IMR-90 (cell line): ENCODE measurements at regions not wholly inside any gene's neighbourhood (a gene's known extent, or its start where the extent isn't known, plus 50 kb on each side); places are given as distances from the start of the nearest gene placed in this dataset.

Experiments
- ATAC-seq: fragments of 200-7000 bp; cut with Tn5 transposase; 2 replicates; pipeline ENCODE4 v1.9.1; 2020; ENCODE audit warnings: low read depth, mild to moderate bottlenecking, moderate library complexity
- BruUV-seq: library from RNA; stranded (reverse); fragments of 400-500 nt; replicated peaks from 2 replicates; lab custom pipeline; 2021; lab: Mats Ljungman, UMichigan
- CTCF ChIA-PET: fragments of 300-600 bp; formaldehyde crosslinking; extraction: SDS; loops from one replicate; lab custom pipeline; 2021; ENCODE audit warnings: antibody characterized with exemption; lab: Yijun Ruan, JAX
- POLR2A ChIA-PET: fragments of 300-600 bp; sonication (Branson Sonifier 250); formaldehyde crosslinking; loops from one replicate; lab custom pipeline; 2022; ENCODE audit warnings: antibody characterized with exemption; ENCODE audit not compliant: unreplicated experiment; lab: Charles Lee
- DNase-seq: peaks from one replicate; pipeline ENCODE4 v3.0.0; 2013
- H2AFZ ChIP-seq: replicated peaks from 2 replicates; pipeline ENCODE3; 2013; ENCODE audit warnings: low read length, mild to moderate bottlenecking; ENCODE audit not compliant: poor library complexity
- H2AK5ac ChIP-seq: 2 replicates; pipeline ENCODE4 v1.6.1; 2013; ENCODE audit warnings: low read depth, low read length, inconsistent platforms
- H2AK9ac ChIP-seq: replicated peaks from 2 replicates; pipeline ENCODE3; 2013; ENCODE audit warnings: mild to moderate bottlenecking, low read depth, low read length, moderate library complexity; ENCODE audit not compliant: poor library complexity
- H2BK120ac ChIP-seq: 2 replicates; pipeline ENCODE4 v1.6.1; 2013; ENCODE audit warnings: low read depth, low read length, inconsistent platforms
- H2BK15ac ChIP-seq: 3 replicates; pipeline ENCODE4 v1.6.1; 2013; ENCODE audit warnings: low read depth, low read length, inconsistent platforms
- H2BK20ac ChIP-seq: 2 replicates; pipeline ENCODE4 v1.6.1; 2013; ENCODE audit warnings: low read depth, mild to moderate bottlenecking, inconsistent platforms, low read length, moderate library complexity
- H2BK5ac ChIP-seq: 2 replicates; pipeline ENCODE4 v1.6.1; 2013; ENCODE audit warnings: mild to moderate bottlenecking, low read depth, low read length, inconsistent platforms; ENCODE audit not compliant: poor library complexity, severe bottlenecking
- H3K14ac ChIP-seq: replicated peaks from 2 replicates; pipeline ENCODE4 v1.6.1; 2013; ENCODE audit warnings: low read depth, low read length, inconsistent platforms
- H3K18ac ChIP-seq: 2 replicates; pipeline ENCODE4 v1.6.1; 2013; ENCODE audit warnings: low read depth, low read length, control low read depth
- H3K23ac ChIP-seq: 2 replicates; pipeline ENCODE4 v1.6.1; 2013; ENCODE audit warnings: low read depth, low read length, inconsistent platforms
- H3K27ac ChIP-seq: 2 replicates; pipeline ENCODE4 v1.5.1; 2013; ENCODE audit warnings: mild to moderate bottlenecking, control low read depth, low read length; ENCODE audit not compliant: insufficient read depth
- H3K27me3 ChIP-seq: 2 replicates; pipeline ENCODE4 v1.6.1; 2013; ENCODE audit warnings: low read length; ENCODE audit not compliant: control insufficient read depth, insufficient read depth
- H3K36me3 ChIP-seq: 2 replicates; pipeline ENCODE4 v1.6.1; 2013; ENCODE audit warnings: low read length, mixed read lengths; ENCODE audit not compliant: control insufficient read depth, insufficient read depth
- H3K4ac ChIP-seq: 2 replicates; pipeline ENCODE4 v1.6.1; 2013; ENCODE audit warnings: low read depth, low read length, inconsistent platforms
- H3K4me1 ChIP-seq: 2 replicates; pipeline ENCODE4 v1.6.1; 2013; ENCODE audit warnings: low read length, mixed read lengths; ENCODE audit not compliant: control insufficient read depth, insufficient read depth
- H3K4me2 ChIP-seq: 2 replicates; pipeline ENCODE4 v1.6.1; 2013; ENCODE audit warnings: low read depth, mild to moderate bottlenecking, control low read depth, low read length, moderate library complexity
- H3K4me3 ChIP-seq: 2 replicates; pipeline ENCODE4 v1.5.1; 2013; ENCODE audit warnings: low read depth, mild to moderate bottlenecking, control low read depth, low read length, moderate library complexity; ENCODE audit not compliant: insufficient read depth
- H3K56ac ChIP-seq: 2 replicates; pipeline ENCODE4 v1.6.1; 2013; ENCODE audit warnings: low read length, inconsistent platforms; ENCODE audit not compliant: insufficient read depth; ENCODE audit errors: extremely low read depth
- H3K79me1 ChIP-seq, 2 experiments: 2 replicates each; pipeline ENCODE4 v1.6.1; 2013; ENCODE audit warnings: low read length in 2 of 2, inconsistent platforms in 1 of 2, low read depth in 1 of 2
- H3K9ac ChIP-seq: 2 replicates; pipeline ENCODE4 v1.6.1; 2013; ENCODE audit warnings: low read depth, low read length, control low read depth
- H3K9me1 ChIP-seq: 2 replicates; pipeline ENCODE4 v1.6.1; 2013; ENCODE audit warnings: low read length, inconsistent platforms; ENCODE audit not compliant: insufficient read depth
- H3K9me3 ChIP-seq: 2 replicates; pipeline ENCODE4 v1.6.1; 2013; ENCODE audit warnings: low read length; ENCODE audit not compliant: control insufficient read depth, insufficient read depth
- H4K20me1 ChIP-seq: 2 replicates; pipeline ENCODE4 v1.6.1; 2013; ENCODE audit warnings: low read length, inconsistent platforms; ENCODE audit not compliant: insufficient read depth
- H4K5ac ChIP-seq: 2 replicates; pipeline ENCODE4 v1.6.1; 2013; ENCODE audit warnings: mild to moderate bottlenecking, low read depth, low read length, control low read depth
- H4K8ac ChIP-seq, 2 experiments: 2 replicates each; pipeline ENCODE4 v1.6.1; 2013; ENCODE audit warnings: low read depth in 2 of 2, low read length in 2 of 2, control low read depth in 1 of 2, inconsistent platforms in 1 of 2
- H4K91ac ChIP-seq: 2 replicates; pipeline ENCODE4 v1.6.1; 2013; ENCODE audit warnings: low read depth, low read length, inconsistent platforms; ENCODE audit not compliant: insufficient read depth
- BHLHE40 ChIP-seq: fragments of 150-350 bp; IDR thresholded peaks from 2 replicates; pipeline ENCODE4 v1.6.1; 2016; ENCODE audit warnings: mild to moderate bottlenecking, low read depth, low read length
- CEBPB ChIP-seq: IDR thresholded peaks from 2 replicates; pipeline ENCODE4 v1.6.1; 2012; ENCODE audit warnings: low read depth, low read length, improper control_type of control experiment
- CHD1 ChIP-seq: IDR thresholded peaks from 2 replicates; pipeline ENCODE4 v1.6.1; 2012; ENCODE audit warnings: low read depth, low read length, improper control_type of control experiment
- CTCF ChIP-seq: conservative IDR thresholded peaks from 2 replicates; pipeline ENCODE4 v1.5.1; 2012; ENCODE audit warnings: mild to moderate bottlenecking, low read depth, low read length, improper control_type of control experiment
- ELK1 ChIP-seq: fragments of 150-350 bp; IDR thresholded peaks from 2 replicates; pipeline ENCODE4 v1.6.1; 2016; ENCODE audit warnings: low read depth, mild to moderate bottlenecking, low read length, moderate library complexity, borderline replicate concordance
- FOS ChIP-seq: fragments of 150-350 bp; IDR thresholded peaks from 2 replicates; pipeline ENCODE4 v1.6.1; 2016; ENCODE audit warnings: low read depth, low read length
- MAZ ChIP-seq: IDR thresholded peaks from 2 replicates; pipeline ENCODE4 v1.6.1; 2012; ENCODE audit warnings: low read depth, mild to moderate bottlenecking, low read length, improper control_type of control experiment, moderate library complexity, borderline replicate concordance
- MXI1 ChIP-seq: IDR thresholded peaks from 2 replicates; pipeline ENCODE4 v1.6.1; 2012; ENCODE audit warnings: low read depth, mild to moderate bottlenecking, low read length, moderate library complexity, borderline replicate concordance
- POLR2A ChIP-seq: IDR thresholded peaks from 2 replicates; pipeline ENCODE4 v1.6.1; 2012; ENCODE audit warnings: mild to moderate bottlenecking, low read depth, low read length
- RAD21 ChIP-seq: IDR thresholded peaks from 2 replicates; pipeline ENCODE4 v1.6.1; 2012; ENCODE audit warnings: low read length, improper control_type of control experiment
- RCOR1 ChIP-seq: IDR thresholded peaks from 2 replicates; pipeline ENCODE4 v1.6.1; 2012; ENCODE audit warnings: mild to moderate bottlenecking, low read length, improper control_type of control experiment; ENCODE audit not compliant: insufficient replicate concordance
- RFX5 ChIP-seq: IDR thresholded peaks from 2 replicates; pipeline ENCODE4 v1.8.0; 2012; ENCODE audit warnings: low read depth, mild to moderate bottlenecking, low read length, moderate library complexity
- SMC3 ChIP-seq: fragments of 150-350 bp; IDR thresholded peaks from 2 replicates; pipeline ENCODE4 v1.6.1; 2016; ENCODE audit warnings: low read depth, mild to moderate bottlenecking, antibody characterized with exemption, low read length, moderate library complexity
- USF2 ChIP-seq: fragments of 150-350 bp; IDR thresholded peaks from 2 replicates; pipeline ENCODE4 v1.6.1; 2017; ENCODE audit warnings: mild to moderate bottlenecking, antibody characterized with exemption, low read length, low read depth
- WGBS, 2 experiments: methylation state at CpG; one replicate each; pipeline versions ENCODE4 v1.1.5 to v1.1.7; 2013; ENCODE audit warnings: missing lambda C conversion rate in 2 of 2; ENCODE audit not compliant: insufficient read length in 1 of 2; ENCODE audit errors: extremely low coverage in 2 of 2; 5-methylcytosine and 5-hydroxymethylcytosine counted together
- dilution Hi-C: fragments of 300-500 bp; cut with HindIII; formaldehyde crosslinking; loops from one replicate; pipeline ENCODE4 v1.14.3; 2018; ENCODE audit warnings: low sequenced_read_pairs; ENCODE audit not compliant: unreplicated experiment
- in situ Hi-C: fragments of 300-500 bp; cut with MboI; formaldehyde crosslinking; loops from 3 replicates; pipeline ENCODE4 v1.14.3; 2019; ENCODE audit warnings: low sequenced_read_pairs, inconsistent platforms, mixed read lengths
- intact Hi-C: fragments of 100-400 bp; cut with micrococcal nuclease; formaldehyde crosslinking; loops from 2 replicates; pipeline ENCODE4 v1.10.0; 2022

GRCh38 chr2:145849466-145849865 is 1329.5 kb upstream of the ZEB2 start:
- no peak overlapping the region for H2AFZ ChIP-seq
- no peak overlapping the region for H3K27ac ChIP-seq
- H2AK9ac ChIP-seq: no peak overlapping the region
- no peak overlapping the region for H3K4ac ChIP-seq
- H4K20me1 ChIP-seq: no peaks in the 10 kb centered on the region
- H3K18ac ChIP-seq: no peak overlapping the region
- TF ChIP-seq RFX5 (no peak), MAZ (no peak), FOS (no peak), CTCF (no peak), RCOR1 (no peak), SMC3 (no peak), CEBPB (no peak), USF2 (no peak), RAD21 (no peak), BHLHE40 (no peak), CHD1 (no peak), ELK1 (no peak), MXI1 (no peak), POLR2A (no peak)
- no peak overlapping the region for H4K91ac ChIP-seq
- BruUV-seq: no TSS peak
- ATAC-seq: no peak
- no peak overlapping the region for H3K9ac ChIP-seq
- in situ Hi-C loops: no loop called here
- H3K9me1 ChIP-seq: no peaks in the 10 kb centered on the region
- no peaks in the 10 kb centered on the region for H3K9me3 ChIP-seq
- ChIA-PET CTCF (interaction anchor here (2.7 kb wide), 1 partner anchor 13 kb away, joined by 6 read pairs; no protein-coding TSS in a partner anchor), POLR2A (no interaction called here)
- no peaks in the 10 kb centered on the region for H3K79me1 ChIP-seq
- H4K8ac ChIP-seq: no peak overlapping the region
- no peak overlapping the region for H2BK20ac ChIP-seq
- no peak overlapping the region for H3K4me2 ChIP-seq
- no peak overlapping the region for H2BK5ac ChIP-seq
- H3K4me1 ChIP-seq: no peaks in the 10 kb centered on the region
- dilution Hi-C loops: no loop called here
- intact Hi-C loops: no loop called here
- DNase-seq: no peak
- no peak overlapping the region for H3K4me3 ChIP-seq
- H2BK120ac ChIP-seq: no peak overlapping the region
- WGBS, 2 experiments: no CpG with 5 or more reads among the region's 4 CpGs
- no peak overlapping the region for H2AK5ac ChIP-seq
- no peak overlapping the region for H2BK15ac ChIP-seq
- H3K27me3 ChIP-seq: no peaks in the 10 kb centered on the region
- H4K5ac ChIP-seq: no peak overlapping the region
- H3K36me3 ChIP-seq: no peaks in the 10 kb centered on the region
- H3K14ac ChIP-seq: no peak overlapping the region
- no peak overlapping the region for H3K23ac ChIP-seq
- H3K56ac ChIP-seq: no peak overlapping the region
